ENCODE measurements at regions not wholly inside any gene's neighbourhood (a gene's known extent, or its start where the extent isn't known, plus 50 kb on each side); places are given as distances from the start of the nearest gene placed in this dataset.

GRCh38 chr5:97644896-97645295, 461.8 kb upstream of the RIOK2 start:
- Mint-ChIP-seq H3K4me3 (no peak overlapping the region), H3K9me3 (peaks cover 14% of the 10 kb centered on the region), H3K36me3 (peaks cover 3% of the 10 kb centered on the region), H3K27ac (no peak overlapping the region), H3K27me3 (ENCODE audit: low read depth) (no peaks in the 10 kb centered on the region; the same call in 1 of the 2 replicates), H3K4me1 (no peaks in the 10 kb centered on the region)
- ATAC-seq (no peak), DNase-seq (ENCODE audit: low spot score) (no peak)
- ChIA-PET CTCF (no interaction called here), POLR2A (no interaction called here)
- TF ChIP-seq ZBTB21 (CRISPR knock-in tag; IDR thresholded peaks at IDR 0.05; ENCODE audit: borderline replicate concordance) (no peak), ZNF425 (CRISPR knock-in tag; conservative IDR thresholded peaks at IDR 0.05) (no peak), E2F4 (CRISPR knock-in tag; IDR thresholded peaks at IDR 0.05; ENCODE audit: borderline replicate concordance, low read depth) (no peak), ZNF138 (CRISPR knock-in tag; conservative IDR thresholded peaks at IDR 0.05) (no peak), IRF1 (CRISPR knock-in tag; IDR thresholded peaks at IDR 0.05) (no peak), ELF4 (CRISPR knock-in tag; IDR thresholded peaks at IDR 0.05; ENCODE audit: low read depth) (no peak), E2F1 (CRISPR knock-in tag; IDR thresholded peaks at IDR 0.05) (no peak), AFF4 (CRISPR knock-in tag; IDR thresholded peaks at IDR 0.05; ENCODE audit: borderline replicate concordance) (no peak), NFYB (CRISPR knock-in tag; conservative IDR thresholded peaks at IDR 0.05; ENCODE audit: low read depth) (no peak), EMX1 (CRISPR knock-in tag; IDR thresholded peaks at IDR 0.05) (no peak), TEAD4 (CRISPR knock-in tag; IDR thresholded peaks at IDR 0.05) (no peak), ZNF317 (CRISPR knock-in tag; IDR thresholded peaks at IDR 0.05; ENCODE audit: borderline replicate concordance, low read depth) (no peak), SMAD4 (CRISPR knock-in tag; IDR thresholded peaks at IDR 0.05) (no peak), MXD4 (CRISPR knock-in tag; IDR thresholded peaks at IDR 0.05; ENCODE audit: borderline replicate concordance) (no peak), FOXJ3 (CRISPR knock-in tag; IDR thresholded peaks at IDR 0.05; ENCODE audit: borderline replicate concordance) (no peak), OVOL2 (CRISPR knock-in tag; IDR thresholded peaks at IDR 0.05; ENCODE audit: borderline replicate concordance) (no peak), FOXP1 (CRISPR knock-in tag; IDR thresholded peaks at IDR 0.05; ENCODE audit: borderline replicate concordance) (no peak)

- H3K9me3 Mint-ChIP-seq: peaks cover 11% of the 10 kb centered on the region
- no peak overlapping the region for H3K27ac Mint-ChIP-seq
- H3K4me1 Mint-ChIP-seq: no peaks in the 10 kb centered on the region
- ATAC-seq (no peak), DNase-seq (ENCODE audit: low spot score) (no peak)
- no peaks in the 10 kb centered on the region for H3K36me3 Mint-ChIP-seq
- POLR2A ChIA-PET: interaction anchor here (0.5 kb wide), 1 partner anchor 163 kb away, joined by 3 read pairs; no protein-coding TSS in a partner anchor
- no peaks in the 10 kb centered on the region for H3K27me3 Mint-ChIP-seq (ENCODE audit: low read depth)
- no peak overlapping the region for H3K4me3 Mint-ChIP-seq
- CTCF ChIA-PET: no interaction called here
- TF ChIP-seq NR2C2 (CRISPR knock-in tag; IDR thresholded peaks at IDR 0.05) (no peak), ZBTB21 (CRISPR knock-in tag; IDR thresholded peaks at IDR 0.05; ENCODE audit: borderline replicate concordance) (no peak), HMGXB4 (CRISPR knock-in tag; IDR thresholded peaks at IDR 0.05) (no peak), ZBTB43 (CRISPR knock-in tag; IDR thresholded peaks at IDR 0.05) (no peak), FOXP1 (CRISPR knock-in tag; IDR thresholded peaks at IDR 0.05; ENCODE audit: borderline replicate concordance) (no peak), ATF1 (CRISPR knock-in tag; IDR thresholded peaks at IDR 0.05) (no peak)
Measured at GRCh38 chr5:97657239-97657638, 474.2 kb upstream of the RIOK2 start.

All from WTC11 (cell line).